ENCODE measurements at regions not wholly inside any gene's neighbourhood (a gene's known extent, or its start where the extent isn't known, plus 50 kb on each side); places are given as distances from the start of the nearest gene placed in this dataset.

GRCh38 chr4:130238121-130238520 is 1142.2 kb downstream of the C4orf33 start (continued):
- TF ChIP-seq NFIX (CRISPR knock-in tag; IDR thresholded peaks at IDR 0.05; ENCODE audit: low read depth) (peak; percentile 69), MAZ (CRISPR knock-in tag; conservative IDR thresholded peaks at IDR 0.05 in 1 of 2, IDR thresholded peaks at IDR 0.05 in 1 of 2) (no peak), MED1 (CRISPR knock-in tag; IDR thresholded peaks at IDR 0.05; ENCODE audit: borderline replicate concordance) (no peak), NFIC (IDR thresholded peaks at IDR 0.05) (peak; percentile 80)

GRCh38 chr4:130249002-130249401 is 1153.0 kb downstream of the C4orf33 start:
- POLR2A ChIA-PET, result no interaction called here
- ATAC-seq (no peak), FAIRE-seq (no peak), DNase-seq (ENCODE audit: extremely low read depth in 1 of 4, low spot score in 3 of 4) (no peak)
- intact Hi-C loops (cut with micrococcal nuclease) (no loop called here), in situ Hi-C loops (cut with MboI) (no loop called here)
- no peak for TF ChIP-seq TAF9B (IDR thresholded peaks at IDR 0.05; ENCODE audit: partially characterized antibody)
- no peak for TF ChIP-seq CHD4 (IDR thresholded peaks at IDR 0.05; ENCODE audit: insufficient read depth, insufficient replicate concordance, low read depth, low read length, poor library complexity, severe bottlenecking)
- TF ChIP-seq ZNF324 (CRISPR knock-in tag; IDR thresholded peaks at IDR 0.05), result no peak
- no peak for TF ChIP-seq TBL1XR1 (IDR thresholded peaks at IDR 0.05; ENCODE audit: low read length in 2 of 2)
- no peak for TF ChIP-seq ZBTB12 (CRISPR knock-in tag; IDR thresholded peaks at IDR 0.05)
- Histone ChIP-seq H3K4me2 (ENCODE audit: insufficient read depth, low read length) (no peak overlapping the region), H3K4me3 (no peak overlapping the region), H3K9ac (ENCODE audit: insufficient read depth in 1 of 2, low read depth in 2 of 2, low read length in 2 of 2) (no peak overlapping the region), H3K9me3 (replicated peaks; ENCODE audit: control insufficient read depth, insufficient read depth, low read depth, low read length) (no peaks in the 10 kb centered on the region), H4K20me1 (replicated peaks; ENCODE audit: control insufficient read depth, insufficient read depth, low read length) (no peaks in the 10 kb centered on the region), H3K36me3 (ENCODE audit: control insufficient read depth, insufficient read depth, low read length) (no peaks in the 10 kb centered on the region), H3K9me1 (ENCODE audit: control insufficient read depth, insufficient read depth, low read length) (no peaks in the 10 kb centered on the region), H3K27ac (ENCODE audit: extremely low read depth, low read depth, low read length) (no peak overlapping the region), H3K4me1 (replicated peaks in 1 of 2; ENCODE audit: control insufficient read depth in 2 of 2, insufficient read depth in 2 of 2, low read length in 2 of 2) (no peaks in the 10 kb centered on the region), H3K27me3 (ENCODE audit: control insufficient read depth in 2 of 2, insufficient read depth in 2 of 2, low read length in 2 of 2) (no peaks in the 10 kb centered on the region), H2AFZ (ENCODE audit: low read depth, low read length) (no peak overlapping the region), H3K79me2 (ENCODE audit: control insufficient read depth, insufficient read depth, low read length) (no peaks in the 10 kb centered on the region)
- 0% methylated on average over 1 of the region's 1 CpG for WGBS (ENCODE audit: insufficient coverage, low coverage, missing lambda C conversion rate)
- CTCF ChIA-PET (ENCODE audit: low intra/inter-chr PET ratio), result no interaction called here
- no TSS peak for BruUV-seq (replicated peaks)
